ENCODE measurements at regions not wholly inside any gene's neighbourhood (a gene's known extent, or its start where the extent isn't known, plus 50 kb on each side); places are given as distances from the start of the nearest gene placed in this dataset.

DNA sequence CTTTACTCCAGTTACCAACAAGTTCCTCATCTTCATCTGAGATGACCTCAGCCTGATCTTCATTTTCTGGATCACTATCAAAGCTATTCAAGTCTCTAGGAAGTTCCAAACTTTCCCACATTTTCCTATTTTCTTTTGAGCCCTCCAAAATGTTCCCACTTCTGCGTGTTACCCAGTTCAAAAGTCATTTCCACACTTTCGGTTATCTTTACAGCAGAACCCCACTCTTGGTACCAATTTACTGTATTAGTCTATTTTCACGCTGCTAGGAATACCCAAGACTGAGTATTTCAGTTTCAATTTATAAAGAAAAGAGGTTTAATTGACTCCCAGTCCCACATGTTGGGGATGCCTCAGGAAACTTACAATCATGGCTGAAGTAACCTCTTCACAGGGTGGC is 274.3 kb downstream of the FGF9 start:
- ATAC-seq: no peak
- peaks cover 32% of the 10 kb centered on the region; the same call in 2 of the 3 replicates for H3K36me3 Mint-ChIP-seq (ENCODE audit: low read depth)
- no peaks in the 10 kb centered on the region for H3K27me3 ChIP-seq (ENCODE audit: insufficient read depth)
- peaks cover 50% of the 10 kb centered on the region for H3K9me3 Mint-ChIP-seq
- H2AFZ ChIP-seq: no peak overlapping the region
- TF ChIP-seq ZNF331 (CRISPR knock-in tag; IDR thresholded peaks at IDR 0.05; ENCODE audit: low read depth): no peak
- TF ChIP-seq STAT1 (IDR thresholded peaks at IDR 0.05; ENCODE audit: unreplicated experiment): no peak
- TF ChIP-seq, protein P1, sequence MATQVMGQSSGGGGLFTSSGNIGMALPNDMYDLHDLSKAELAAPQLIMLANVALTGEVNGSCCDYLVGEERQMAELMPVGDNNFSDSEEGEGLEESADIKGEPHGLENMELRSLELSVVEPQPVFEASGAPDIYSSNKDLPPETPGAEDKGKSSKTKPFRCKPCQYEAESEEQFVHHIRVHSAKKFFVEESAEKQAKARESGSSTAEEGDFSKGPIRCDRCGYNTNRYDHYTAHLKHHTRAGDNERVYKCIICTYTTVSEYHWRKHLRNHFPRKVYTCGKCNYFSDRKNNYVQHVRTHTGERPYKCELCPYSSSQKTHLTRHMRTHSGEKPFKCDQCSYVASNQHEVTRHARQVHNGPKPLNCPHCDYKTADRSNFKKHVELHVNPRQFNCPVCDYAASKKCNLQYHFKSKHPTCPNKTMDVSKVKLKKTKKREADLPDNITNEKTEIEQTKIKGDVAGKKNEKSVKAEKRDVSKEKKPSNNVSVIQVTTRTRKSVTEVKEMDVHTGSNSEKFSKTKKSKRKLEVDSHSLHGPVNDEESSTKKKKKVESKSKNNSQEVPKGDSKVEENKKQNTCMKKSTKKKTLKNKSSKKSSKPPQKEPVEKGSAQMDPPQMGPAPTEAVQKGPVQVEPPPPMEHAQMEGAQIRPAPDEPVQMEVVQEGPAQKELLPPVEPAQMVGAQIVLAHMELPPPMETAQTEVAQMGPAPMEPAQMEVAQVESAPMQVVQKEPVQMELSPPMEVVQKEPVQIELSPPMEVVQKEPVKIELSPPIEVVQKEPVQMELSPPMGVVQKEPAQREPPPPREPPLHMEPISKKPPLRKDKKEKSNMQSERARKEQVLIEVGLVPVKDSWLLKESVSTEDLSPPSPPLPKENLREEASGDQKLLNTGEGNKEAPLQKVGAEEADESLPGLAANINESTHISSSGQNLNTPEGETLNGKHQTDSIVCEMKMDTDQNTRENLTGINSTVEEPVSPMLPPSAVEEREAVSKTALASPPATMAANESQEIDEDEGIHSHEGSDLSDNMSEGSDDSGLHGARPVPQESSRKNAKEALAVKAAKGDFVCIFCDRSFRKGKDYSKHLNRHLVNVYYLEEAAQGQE (IDR thresholded peaks at IDR 0.05; ENCODE audit: unreplicated experiment): no peak
- TF ChIP-seq NANOG (IDR thresholded peaks at IDR 0.05; ENCODE audit: borderline replicate concordance): no peak
- no peak for TF ChIP-seq ZNF114 (CRISPR knock-in tag; IDR thresholded peaks at IDR 0.05)
- TF ChIP-seq EZH2 (IDR thresholded peaks at IDR 0.05; ENCODE audit: low read depth, unreplicated experiment): no peak
- H3K4me2 ChIP-seq: no peak overlapping the region
- peaks cover 10% of the 10 kb centered on the region; the same call in 1 of the 2 replicates for H3K36me3 ChIP-seq (ENCODE audit: insufficient read depth)
- no peaks in the 10 kb centered on the region for H4K20me1 ChIP-seq (replicated peaks; ENCODE audit: insufficient read depth)
- H3K27ac Mint-ChIP-seq: no peak overlapping the region
- H3K79me2 ChIP-seq (replicated peaks; ENCODE audit: insufficient read depth): no peaks in the 10 kb centered on the region
- H3K4me3 ChIP-seq: no peak overlapping the region
- peaks cover 2% of the 10 kb centered on the region for H3K27me3 Mint-ChIP-seq (ENCODE audit: insufficient read depth, low read depth, poor library complexity)
- peaks cover 6% of the 10 kb centered on the region; the same call in 1 of the 3 replicates for H3K4me1 Mint-ChIP-seq
- H3K4me1 ChIP-seq (ENCODE audit: insufficient read depth): no peaks in the 10 kb centered on the region
- H3K4me3 Mint-ChIP-seq: no peak overlapping the region
- H3K9me2 ChIP-seq (ENCODE audit: insufficient read depth): peaks cover 6% of the 10 kb centered on the region; the same call in 1 of the 2 replicates
- H3K27ac ChIP-seq (ENCODE audit: low read depth): no peak overlapping the region
- H3F3A ChIP-seq (replicated peaks; ENCODE audit: low read depth): no peaks in the 10 kb centered on the region
- no peak for DNase-seq (ENCODE audit: low spot score)

DNA sequence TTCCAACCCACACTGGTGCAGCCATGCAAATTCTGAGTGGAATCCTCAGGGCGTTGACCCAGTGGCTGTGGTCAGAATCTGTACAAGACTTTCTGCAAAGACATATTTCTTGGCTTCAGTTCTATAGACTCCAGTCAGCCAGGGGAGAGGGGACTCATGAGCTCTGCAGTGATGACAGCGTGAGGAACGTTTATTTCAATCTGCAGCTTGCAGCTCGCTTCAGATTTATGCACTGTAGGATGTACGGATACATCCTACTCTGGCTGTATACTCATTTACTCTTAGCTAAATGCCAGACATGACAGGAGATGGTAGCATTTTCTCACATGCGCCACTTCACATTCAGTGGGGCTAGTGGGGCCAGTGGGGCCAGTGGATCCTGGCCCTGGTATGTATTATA is 276.1 kb downstream of the FGF9 start:
- H3F3A ChIP-seq (replicated peaks; ENCODE audit: low read depth): no peaks in the 10 kb centered on the region
- no peaks in the 10 kb centered on the region for H3K79me2 ChIP-seq (replicated peaks; ENCODE audit: insufficient read depth)
- TF ChIP-seq ZNF114 (CRISPR knock-in tag; IDR thresholded peaks at IDR 0.05) (no peak), NANOG (IDR thresholded peaks at IDR 0.05; ENCODE audit: borderline replicate concordance) (no peak)
- TF ChIP-seq, protein P1 (IDR thresholded peaks at IDR 0.05; ENCODE audit: unreplicated experiment): no peak
- no peak overlapping the region for H3K27ac ChIP-seq (ENCODE audit: low read depth)
- H3K27me3 ChIP-seq (ENCODE audit: insufficient read depth): no peaks in the 10 kb centered on the region
- Mint-ChIP-seq H3K4me3 (no peak overlapping the region), H3K36me3 (ENCODE audit: low read depth) (peaks cover 32% of the 10 kb centered on the region; the same call in 2 of the 3 replicates), H3K9me3 (peaks cover 47% of the 10 kb centered on the region), H3K27ac (no peak overlapping the region), H3K27me3 (ENCODE audit: insufficient read depth, low read depth, poor library complexity) (peaks cover 2% of the 10 kb centered on the region), H3K4me1 (peaks cover 6% of the 10 kb centered on the region; the same call in 1 of the 3 replicates)
- H3K4me2 ChIP-seq: no peak overlapping the region
- H3K36me3 ChIP-seq (ENCODE audit: insufficient read depth): peaks cover 10% of the 10 kb centered on the region; the same call in 1 of the 2 replicates
- DNase-seq (ENCODE audit: low spot score): no peak
- H3K4me1 ChIP-seq (ENCODE audit: insufficient read depth): no peaks in the 10 kb centered on the region
- peaks cover 5% of the 10 kb centered on the region; the same call in 1 of the 2 replicates for H3K9me2 ChIP-seq (ENCODE audit: insufficient read depth)
- no peak overlapping the region for H3K4me3 ChIP-seq
- ATAC-seq: no peak
- H4K20me1 ChIP-seq (replicated peaks; ENCODE audit: insufficient read depth): no peaks in the 10 kb centered on the region
- H2AFZ ChIP-seq: no peak overlapping the region

Data from GM23338 (cell line).